ENCODE measurements at regions not wholly inside any gene's neighbourhood (a gene's known extent, or its start where the extent isn't known, plus 50 kb on each side); places are given as distances from the start of the nearest gene placed in this dataset.
"Not testable (repeated sequence)": the region's sequence is repeated elsewhere in the genome, so short reads cannot be mapped to it uniquely, and the experiment has no call there.

DNA sequence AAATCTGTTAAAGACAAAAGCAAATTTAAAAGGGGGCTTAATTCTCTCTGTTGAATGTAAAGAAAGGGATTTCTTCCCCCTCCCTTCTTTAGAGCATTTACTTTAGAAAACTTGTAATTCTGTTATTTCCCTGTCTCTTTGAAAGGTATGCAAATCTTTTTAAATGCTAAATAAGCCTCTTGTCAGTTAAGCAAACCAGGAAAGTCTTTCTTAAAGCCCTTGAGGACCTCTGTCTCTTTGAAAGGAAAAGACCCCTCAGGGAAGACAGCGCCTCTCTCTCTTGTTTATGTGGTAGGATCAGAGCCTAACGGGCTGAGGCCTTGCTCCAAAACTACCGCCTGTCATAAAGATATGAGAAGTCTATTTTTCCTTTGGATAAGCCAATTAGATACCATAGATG, 139.9 kb upstream of the CDH7 start:
- no peak overlapping the region for H3K4me3 Mint-ChIP-seq
- no peak for DNase-seq (ENCODE audit: low spot score in 2 of 2, unreplicated experiment in 2 of 2)
- H3K36me3 Mint-ChIP-seq = no peaks in the 10 kb centered on the region
- no peak overlapping the region for H3K27ac Mint-ChIP-seq
- peaks cover 16% of the 10 kb centered on the region for H3K4me1 Mint-ChIP-seq
- TF ChIP-seq, protein P1, sequence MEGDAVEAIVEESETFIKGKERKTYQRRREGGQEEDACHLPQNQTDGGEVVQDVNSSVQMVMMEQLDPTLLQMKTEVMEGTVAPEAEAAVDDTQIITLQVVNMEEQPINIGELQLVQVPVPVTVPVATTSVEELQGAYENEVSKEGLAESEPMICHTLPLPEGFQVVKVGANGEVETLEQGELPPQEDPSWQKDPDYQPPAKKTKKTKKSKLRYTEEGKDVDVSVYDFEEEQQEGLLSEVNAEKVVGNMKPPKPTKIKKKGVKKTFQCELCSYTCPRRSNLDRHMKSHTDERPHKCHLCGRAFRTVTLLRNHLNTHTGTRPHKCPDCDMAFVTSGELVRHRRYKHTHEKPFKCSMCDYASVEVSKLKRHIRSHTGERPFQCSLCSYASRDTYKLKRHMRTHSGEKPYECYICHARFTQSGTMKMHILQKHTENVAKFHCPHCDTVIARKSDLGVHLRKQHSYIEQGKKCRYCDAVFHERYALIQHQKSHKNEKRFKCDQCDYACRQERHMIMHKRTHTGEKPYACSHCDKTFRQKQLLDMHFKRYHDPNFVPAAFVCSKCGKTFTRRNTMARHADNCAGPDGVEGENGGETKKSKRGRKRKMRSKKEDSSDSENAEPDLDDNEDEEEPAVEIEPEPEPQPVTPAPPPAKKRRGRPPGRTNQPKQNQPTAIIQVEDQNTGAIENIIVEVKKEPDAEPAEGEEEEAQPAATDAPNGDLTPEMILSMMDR (IDR thresholded peaks at IDR 0.05; ENCODE audit: unreplicated experiment) = no peak
- no peaks in the 10 kb centered on the region for H3K27me3 Mint-ChIP-seq (ENCODE audit: low read depth)
- no peaks in the 10 kb centered on the region for H3K9me3 Mint-ChIP-seq

DNA sequence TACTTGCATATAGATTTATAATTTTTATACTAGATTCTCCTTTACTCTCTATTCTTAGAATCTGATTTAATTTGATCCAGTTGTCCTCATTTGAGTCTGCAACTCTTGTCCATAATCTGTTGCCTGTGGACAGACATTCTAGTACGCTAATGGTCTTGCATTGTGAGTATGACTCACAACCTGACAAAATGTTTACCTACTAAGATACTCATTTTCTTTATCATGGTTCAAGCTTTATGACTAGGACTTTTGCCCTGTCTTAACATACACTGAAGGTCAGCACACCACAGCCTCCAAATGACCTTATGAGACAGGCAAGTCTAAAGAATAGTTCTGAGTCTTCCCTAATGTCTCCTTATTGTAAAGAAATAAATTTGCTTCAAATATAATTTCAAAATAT, 142.3 kb upstream of the CDH7 start:
- H3K27ac Mint-ChIP-seq = no peak overlapping the region
- H3K4me3 Mint-ChIP-seq = no peak overlapping the region
- H3K4me1 Mint-ChIP-seq = peaks cover 14% of the 10 kb centered on the region
- TF ChIP-seq, protein P1 (IDR thresholded peaks at IDR 0.05; ENCODE audit: unreplicated experiment) = no peak
- H3K9me3 Mint-ChIP-seq = peaks cover 4% of the 10 kb centered on the region
- H3K27me3 Mint-ChIP-seq (ENCODE audit: low read depth) = no peaks in the 10 kb centered on the region
- no peaks in the 10 kb centered on the region for H3K36me3 Mint-ChIP-seq
- DNase-seq (ENCODE audit: low spot score in 2 of 2, unreplicated experiment in 2 of 2) = no peak

DNA sequence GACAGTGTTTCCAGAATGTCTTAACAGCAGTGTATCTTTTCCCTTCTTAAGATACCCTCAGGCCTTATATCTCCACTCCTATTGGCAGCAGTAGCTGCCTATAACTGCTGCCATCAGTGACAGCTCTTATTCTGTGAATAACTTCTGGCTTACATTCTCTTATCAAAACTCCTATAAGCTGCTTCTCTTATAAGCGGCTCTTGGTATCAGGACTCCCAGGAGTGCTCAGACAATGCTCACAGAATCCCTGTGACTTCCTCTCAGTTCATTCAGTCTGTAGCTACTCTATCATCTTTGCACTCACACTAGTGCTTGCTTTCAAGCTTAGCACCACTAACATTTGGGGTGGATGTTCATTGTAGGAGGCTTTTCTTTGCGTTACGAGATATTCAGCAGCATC, 143.7 kb upstream of the CDH7 start:
- DNase-seq (ENCODE audit: low spot score in 2 of 2, unreplicated experiment in 2 of 2) = no peak
- no peak overlapping the region for H3K27ac Mint-ChIP-seq
- peaks cover 13% of the 10 kb centered on the region for H3K4me1 Mint-ChIP-seq
- H3K4me3 Mint-ChIP-seq = no peak overlapping the region
- TF ChIP-seq, protein P1 (IDR thresholded peaks at IDR 0.05; ENCODE audit: unreplicated experiment) = no peak
- H3K36me3 Mint-ChIP-seq = no peaks in the 10 kb centered on the region
- H3K27me3 Mint-ChIP-seq (ENCODE audit: low read depth) = no peaks in the 10 kb centered on the region
- peaks cover 4% of the 10 kb centered on the region for H3K9me3 Mint-ChIP-seq

DNA sequence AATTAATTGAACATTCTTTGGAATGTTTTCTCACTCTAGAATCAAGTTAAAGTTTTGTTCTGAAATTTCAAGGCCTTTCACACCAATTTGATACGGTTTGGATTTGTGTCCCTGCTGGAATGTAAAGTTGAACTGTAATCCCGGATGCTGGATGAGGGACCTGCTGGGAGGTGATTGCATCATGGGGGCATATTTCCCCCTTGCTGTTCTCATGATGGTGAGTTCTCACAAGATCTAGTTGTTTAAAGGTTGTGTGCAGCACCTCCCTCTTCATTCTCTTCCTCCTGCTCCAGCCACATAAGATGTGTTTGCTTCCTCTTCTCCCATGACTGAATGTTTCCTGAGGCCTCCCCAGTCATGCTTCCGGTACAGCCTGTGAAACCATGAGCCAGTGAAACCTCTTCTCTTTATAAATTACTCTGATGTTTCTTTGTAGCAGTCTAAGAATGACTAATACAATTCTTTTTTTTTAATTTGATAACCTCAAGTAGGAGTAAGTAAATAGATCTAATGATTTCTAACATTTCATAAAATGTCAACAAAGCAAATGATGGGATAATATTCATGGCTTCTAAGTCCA, 144.2 kb upstream of the CDH7 start:
- H3K9me3 Mint-ChIP-seq = peaks cover 4% of the 10 kb centered on the region
- H3K4me1 Mint-ChIP-seq = peaks cover 12% of the 10 kb centered on the region
- no peak for DNase-seq (ENCODE audit: low spot score in 2 of 2, unreplicated experiment in 2 of 2)
- no peak overlapping the region for H3K4me3 Mint-ChIP-seq
- TF ChIP-seq, protein P1 (IDR thresholded peaks at IDR 0.05; ENCODE audit: unreplicated experiment) = no peak
- H3K36me3 Mint-ChIP-seq = no peaks in the 10 kb centered on the region
- H3K27me3 Mint-ChIP-seq (ENCODE audit: low read depth) = no peaks in the 10 kb centered on the region
- no peak overlapping the region for H3K27ac Mint-ChIP-seq

DNA sequence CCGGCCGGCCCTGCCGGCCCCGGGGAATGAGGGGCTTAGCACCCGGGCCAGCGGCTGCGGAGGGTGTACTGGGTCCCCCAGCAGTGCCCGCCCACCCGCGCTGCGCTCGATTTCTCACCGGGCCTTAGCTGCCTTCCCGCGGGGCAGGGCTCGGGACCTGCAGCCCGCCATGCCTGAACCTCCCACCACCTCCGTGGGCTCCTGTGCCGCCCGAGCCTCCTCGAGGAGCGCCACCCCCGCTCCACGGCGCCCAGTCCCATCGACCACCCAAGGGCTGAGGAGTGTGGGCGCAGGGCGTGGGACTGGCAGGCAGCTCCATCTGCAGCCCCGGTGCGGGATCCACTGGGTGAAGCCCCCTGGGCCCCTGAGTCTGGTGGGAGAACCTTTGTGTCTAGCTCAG, 145.5 kb upstream of the CDH7 start:
- H3K27me3 Mint-ChIP-seq (ENCODE audit: low read depth); H3K36me3 Mint-ChIP-seq; H3K4me3 Mint-ChIP-seq; DNase-seq (ENCODE audit: low spot score in 2 of 2, unreplicated experiment in 2 of 2); H3K9me3 Mint-ChIP-seq; H3K4me1 Mint-ChIP-seq; H3K27ac Mint-ChIP-seq: not testable (repeated sequence)

DNA sequence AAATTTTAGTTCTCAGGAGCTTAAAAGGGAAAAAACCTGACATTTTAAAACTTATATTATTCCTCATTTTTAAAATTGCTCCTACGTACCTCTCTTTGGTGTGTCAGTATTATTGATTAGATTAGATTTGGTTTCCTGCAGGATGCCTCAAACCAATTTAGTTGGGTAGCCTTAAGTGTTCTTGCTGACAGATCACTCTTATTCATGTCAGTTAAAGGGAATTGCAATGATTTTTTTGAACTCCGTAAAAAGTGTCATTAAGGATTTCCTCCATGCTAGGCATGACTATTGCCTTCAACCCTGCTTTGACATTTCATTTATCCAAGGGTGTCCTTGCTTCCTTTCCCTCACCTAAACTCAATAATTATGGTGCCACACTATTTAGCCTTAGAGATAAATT, 149.0 kb upstream of the CDH7 start:
- H3K27ac Mint-ChIP-seq = no peak overlapping the region
- no peak for DNase-seq (ENCODE audit: low spot score in 2 of 2, unreplicated experiment in 2 of 2)
- no peaks in the 10 kb centered on the region for H3K27me3 Mint-ChIP-seq (ENCODE audit: low read depth)
- TF ChIP-seq, protein P1 (IDR thresholded peaks at IDR 0.05; ENCODE audit: unreplicated experiment) = no peak
- peaks cover 4% of the 10 kb centered on the region for H3K9me3 Mint-ChIP-seq
- no peak overlapping the region for H3K4me3 Mint-ChIP-seq
- no peaks in the 10 kb centered on the region for H3K4me1 Mint-ChIP-seq
- H3K36me3 Mint-ChIP-seq = no peaks in the 10 kb centered on the region
